ENCODE measurements at regions not wholly inside any gene's neighbourhood (a gene's known extent, or its start where the extent isn't known, plus 50 kb on each side); places are given as distances from the start of the nearest gene placed in this dataset.

GRCh38 chr4:15167743-15168142 lies 165.5 kb downstream of the CPEB2 start:
- no TSS peak for BruUV-seq (replicated peaks)
- H3K9me3 ChIP-seq (ENCODE audit: low read depth, low read length, poor library complexity, severe bottlenecking), result peaks cover 13% of the 10 kb centered on the region
- H3K27ac ChIP-seq (ENCODE audit: low read depth, low read length, poor library complexity, severe bottlenecking), result no peak overlapping the region
- POLR2A ChIA-PET (ENCODE audit: low non-redundant PET), result interaction anchor here (0.6 kb wide), 1 partner anchor 1308 kb away, joined by 5 read pairs; no protein-coding TSS in a partner anchor
- no peaks in the 10 kb centered on the region for H3K36me3 ChIP-seq (ENCODE audit: insufficient read depth, low read length, poor library complexity, severe bottlenecking)
- H3K4me1 ChIP-seq (ENCODE audit: insufficient read depth, low read length, poor library complexity, severe bottlenecking), result no peaks in the 10 kb centered on the region
- H3K4me3 ChIP-seq (ENCODE audit: low read depth, low read length, poor library complexity, severe bottlenecking), result no peak overlapping the region
- no peak for TF ChIP-seq EZH2 (IDR thresholded peaks at IDR 0.05; ENCODE audit: borderline replicate concordance, low read depth, low read length, poor library complexity, severe bottlenecking)
- TF ChIP-seq CTCF (conservative IDR thresholded peaks at IDR 0.05; ENCODE audit: low read depth, low read length), result no peak
- no peak for DNase-seq (ENCODE audit: low spot score)
- intact Hi-C loops (cut with micrococcal nuclease; ENCODE audit: unreplicated experiment), result no loop called here
- no peaks in the 10 kb centered on the region for H3K27me3 ChIP-seq (replicated peaks; ENCODE audit: insufficient read depth, low read depth, low read length, poor library complexity)
- CTCF ChIA-PET, result no interaction called here

GRCh38 chr4:15168759-15169158 lies 166.5 kb downstream of the CPEB2 start:
- DNase-seq (ENCODE audit: low spot score), result no peak
- Histone ChIP-seq H3K27me3 (replicated peaks; ENCODE audit: insufficient read depth, low read depth, low read length, poor library complexity) (no peaks in the 10 kb centered on the region), H3K27ac (ENCODE audit: low read depth, low read length, poor library complexity, severe bottlenecking) (no peak overlapping the region), H3K4me1 (ENCODE audit: insufficient read depth, low read length, poor library complexity, severe bottlenecking) (no peaks in the 10 kb centered on the region), H3K36me3 (ENCODE audit: insufficient read depth, low read length, poor library complexity, severe bottlenecking) (no peaks in the 10 kb centered on the region), H3K4me3 (ENCODE audit: low read depth, low read length, poor library complexity, severe bottlenecking) (no peak overlapping the region), H3K9me3 (ENCODE audit: low read depth, low read length, poor library complexity, severe bottlenecking) (peaks cover 13% of the 10 kb centered on the region)
- CTCF ChIA-PET, result no interaction called here
- no peak for TF ChIP-seq EZH2 (IDR thresholded peaks at IDR 0.05; ENCODE audit: borderline replicate concordance, low read depth, low read length, poor library complexity, severe bottlenecking)
- no peak for TF ChIP-seq CTCF (conservative IDR thresholded peaks at IDR 0.05; ENCODE audit: low read depth, low read length)
- POLR2A ChIA-PET (ENCODE audit: low non-redundant PET), result no interaction called here
- intact Hi-C loops (cut with micrococcal nuclease; ENCODE audit: unreplicated experiment), result no loop called here
- BruUV-seq (replicated peaks), result no TSS peak

- TF ChIP-seq CTCF (conservative IDR thresholded peaks at IDR 0.05; ENCODE audit: low read depth, low read length) (no peak), EZH2 (IDR thresholded peaks at IDR 0.05; ENCODE audit: borderline replicate concordance, low read depth, low read length, poor library complexity, severe bottlenecking) (no peak)
These were observed 169.4 kb downstream of the CPEB2 start for GRCh38 chr4:15171725-15172124.

More at GRCh38 chr4:15171725-15172124, 169.4 kb downstream of the CPEB2 start:
- no peak overlapping the region for H3K4me3 ChIP-seq (ENCODE audit: low read depth, low read length, poor library complexity, severe bottlenecking)
- no peak overlapping the region for H3K27ac ChIP-seq (ENCODE audit: low read depth, low read length, poor library complexity, severe bottlenecking)
- H3K27me3 ChIP-seq (replicated peaks; ENCODE audit: insufficient read depth, low read depth, low read length, poor library complexity), result no peaks in the 10 kb centered on the region
- ChIA-PET POLR2A (ENCODE audit: low non-redundant PET) (no interaction called here), CTCF (no interaction called here)
- no peak for DNase-seq (ENCODE audit: low spot score)
- H3K4me1 ChIP-seq (ENCODE audit: insufficient read depth, low read length, poor library complexity, severe bottlenecking), result no peaks in the 10 kb centered on the region
- no TSS peak for BruUV-seq (replicated peaks)
- intact Hi-C loops (cut with micrococcal nuclease; ENCODE audit: unreplicated experiment), result no loop called here
- no peaks in the 10 kb centered on the region for H3K36me3 ChIP-seq (ENCODE audit: insufficient read depth, low read length, poor library complexity, severe bottlenecking)
- peaks cover 13% of the 10 kb centered on the region for H3K9me3 ChIP-seq (ENCODE audit: low read depth, low read length, poor library complexity, severe bottlenecking)

Data from A673 (cell line).